IMR-90 (cell line): ENCODE measurements at regions not wholly inside any gene's neighbourhood (a gene's known extent, or its start where the extent isn't known, plus 50 kb on each side); places are given as distances from the start of the nearest gene placed in this dataset.
A peak's percentile ranks its signal among the peaks of the same experiment; 100 is the strongest.

Source experiments
- ATAC-seq: fragments of 200-7000 bp; cut with Tn5 transposase; 2 replicates; pipeline ENCODE4 v1.9.1; 2020; ENCODE audit warnings: low read depth, mild to moderate bottlenecking, moderate library complexity
- BruUV-seq: library from RNA; stranded (reverse); fragments of 400-500 nt; replicated peaks from 2 replicates; lab custom pipeline; 2021; lab: Mats Ljungman, UMichigan
- CTCF ChIA-PET: fragments of 300-600 bp; formaldehyde crosslinking; extraction: SDS; loops from one replicate; lab custom pipeline; 2021; ENCODE audit warnings: antibody characterized with exemption; lab: Yijun Ruan, JAX
- POLR2A ChIA-PET: fragments of 300-600 bp; sonication (Branson Sonifier 250); formaldehyde crosslinking; loops from one replicate; lab custom pipeline; 2022; ENCODE audit warnings: antibody characterized with exemption; ENCODE audit not compliant: unreplicated experiment; lab: Charles Lee
- DNase-seq: peaks from one replicate; pipeline ENCODE4 v3.0.0; 2013
- H2AFZ ChIP-seq: replicated peaks from 2 replicates; pipeline ENCODE3; 2013; ENCODE audit warnings: low read length, mild to moderate bottlenecking; ENCODE audit not compliant: poor library complexity
- H2AK5ac ChIP-seq: 2 replicates; pipeline ENCODE4 v1.6.1; 2013; ENCODE audit warnings: low read depth, low read length, inconsistent platforms
- H2AK9ac ChIP-seq: replicated peaks from 2 replicates; pipeline ENCODE3; 2013; ENCODE audit warnings: mild to moderate bottlenecking, low read depth, low read length, moderate library complexity; ENCODE audit not compliant: poor library complexity
- H2BK120ac ChIP-seq: 2 replicates; pipeline ENCODE4 v1.6.1; 2013; ENCODE audit warnings: low read depth, low read length, inconsistent platforms
- H2BK15ac ChIP-seq: 3 replicates; pipeline ENCODE4 v1.6.1; 2013; ENCODE audit warnings: low read depth, low read length, inconsistent platforms
- H2BK20ac ChIP-seq: 2 replicates; pipeline ENCODE4 v1.6.1; 2013; ENCODE audit warnings: low read depth, mild to moderate bottlenecking, inconsistent platforms, low read length, moderate library complexity
- H2BK5ac ChIP-seq: 2 replicates; pipeline ENCODE4 v1.6.1; 2013; ENCODE audit warnings: mild to moderate bottlenecking, low read depth, low read length, inconsistent platforms; ENCODE audit not compliant: poor library complexity, severe bottlenecking
- H3K14ac ChIP-seq: replicated peaks from 2 replicates; pipeline ENCODE4 v1.6.1; 2013; ENCODE audit warnings: low read depth, low read length, inconsistent platforms
- H3K18ac ChIP-seq: 2 replicates; pipeline ENCODE4 v1.6.1; 2013; ENCODE audit warnings: low read depth, low read length, control low read depth
- H3K23ac ChIP-seq: 2 replicates; pipeline ENCODE4 v1.6.1; 2013; ENCODE audit warnings: low read depth, low read length, inconsistent platforms
- H3K27ac ChIP-seq: 2 replicates; pipeline ENCODE4 v1.5.1; 2013; ENCODE audit warnings: mild to moderate bottlenecking, control low read depth, low read length; ENCODE audit not compliant: insufficient read depth
- H3K27me3 ChIP-seq: 2 replicates; pipeline ENCODE4 v1.6.1; 2013; ENCODE audit warnings: low read length; ENCODE audit not compliant: control insufficient read depth, insufficient read depth
- H3K36me3 ChIP-seq: 2 replicates; pipeline ENCODE4 v1.6.1; 2013; ENCODE audit warnings: low read length, mixed read lengths; ENCODE audit not compliant: control insufficient read depth, insufficient read depth
- H3K4ac ChIP-seq: 2 replicates; pipeline ENCODE4 v1.6.1; 2013; ENCODE audit warnings: low read depth, low read length, inconsistent platforms
- H3K4me1 ChIP-seq: 2 replicates; pipeline ENCODE4 v1.6.1; 2013; ENCODE audit warnings: low read length, mixed read lengths; ENCODE audit not compliant: control insufficient read depth, insufficient read depth
- H3K4me2 ChIP-seq: 2 replicates; pipeline ENCODE4 v1.6.1; 2013; ENCODE audit warnings: low read depth, mild to moderate bottlenecking, control low read depth, low read length, moderate library complexity
- H3K4me3 ChIP-seq: 2 replicates; pipeline ENCODE4 v1.5.1; 2013; ENCODE audit warnings: low read depth, mild to moderate bottlenecking, control low read depth, low read length, moderate library complexity; ENCODE audit not compliant: insufficient read depth
- H3K56ac ChIP-seq: 2 replicates; pipeline ENCODE4 v1.6.1; 2013; ENCODE audit warnings: low read length, inconsistent platforms; ENCODE audit not compliant: insufficient read depth; ENCODE audit errors: extremely low read depth
- H3K79me1 ChIP-seq, 2 experiments: 2 replicates each; pipeline ENCODE4 v1.6.1; 2013; ENCODE audit warnings: low read length in 2 of 2, inconsistent platforms in 1 of 2, low read depth in 1 of 2
- H3K9ac ChIP-seq: 2 replicates; pipeline ENCODE4 v1.6.1; 2013; ENCODE audit warnings: low read depth, low read length, control low read depth
- H3K9me1 ChIP-seq: 2 replicates; pipeline ENCODE4 v1.6.1; 2013; ENCODE audit warnings: low read length, inconsistent platforms; ENCODE audit not compliant: insufficient read depth
- H3K9me3 ChIP-seq: 2 replicates; pipeline ENCODE4 v1.6.1; 2013; ENCODE audit warnings: low read length; ENCODE audit not compliant: control insufficient read depth, insufficient read depth
- H4K20me1 ChIP-seq: 2 replicates; pipeline ENCODE4 v1.6.1; 2013; ENCODE audit warnings: low read length, inconsistent platforms; ENCODE audit not compliant: insufficient read depth
- H4K5ac ChIP-seq: 2 replicates; pipeline ENCODE4 v1.6.1; 2013; ENCODE audit warnings: mild to moderate bottlenecking, low read depth, low read length, control low read depth
- H4K8ac ChIP-seq, 2 experiments: 2 replicates each; pipeline ENCODE4 v1.6.1; 2013; ENCODE audit warnings: low read depth in 2 of 2, low read length in 2 of 2, control low read depth in 1 of 2, inconsistent platforms in 1 of 2
- H4K91ac ChIP-seq: 2 replicates; pipeline ENCODE4 v1.6.1; 2013; ENCODE audit warnings: low read depth, low read length, inconsistent platforms; ENCODE audit not compliant: insufficient read depth
- BHLHE40 ChIP-seq: fragments of 150-350 bp; IDR thresholded peaks from 2 replicates; pipeline ENCODE4 v1.6.1; 2016; ENCODE audit warnings: mild to moderate bottlenecking, low read depth, low read length
- CEBPB ChIP-seq: IDR thresholded peaks from 2 replicates; pipeline ENCODE4 v1.6.1; 2012; ENCODE audit warnings: low read depth, low read length, improper control_type of control experiment
- CHD1 ChIP-seq: IDR thresholded peaks from 2 replicates; pipeline ENCODE4 v1.6.1; 2012; ENCODE audit warnings: low read depth, low read length, improper control_type of control experiment
- CTCF ChIP-seq: conservative IDR thresholded peaks from 2 replicates; pipeline ENCODE4 v1.5.1; 2012; ENCODE audit warnings: mild to moderate bottlenecking, low read depth, low read length, improper control_type of control experiment
- ELK1 ChIP-seq: fragments of 150-350 bp; IDR thresholded peaks from 2 replicates; pipeline ENCODE4 v1.6.1; 2016; ENCODE audit warnings: low read depth, mild to moderate bottlenecking, low read length, moderate library complexity, borderline replicate concordance
- FOS ChIP-seq: fragments of 150-350 bp; IDR thresholded peaks from 2 replicates; pipeline ENCODE4 v1.6.1; 2016; ENCODE audit warnings: low read depth, low read length
- MAFK ChIP-seq: IDR thresholded peaks from 2 replicates; pipeline ENCODE4 v1.6.1; 2012; ENCODE audit warnings: low read depth, low read length, improper control_type of control experiment
- MAZ ChIP-seq: IDR thresholded peaks from 2 replicates; pipeline ENCODE4 v1.6.1; 2012; ENCODE audit warnings: low read depth, mild to moderate bottlenecking, low read length, improper control_type of control experiment, moderate library complexity, borderline replicate concordance
- MXI1 ChIP-seq: IDR thresholded peaks from 2 replicates; pipeline ENCODE4 v1.6.1; 2012; ENCODE audit warnings: low read depth, mild to moderate bottlenecking, low read length, moderate library complexity, borderline replicate concordance
- NFE2L2 ChIP-seq: fragments of 150-350 bp; IDR thresholded peaks from 2 replicates; pipeline ENCODE4 v1.6.1; 2016; ENCODE audit warnings: low read depth, mild to moderate bottlenecking, low read length
- POLR2A ChIP-seq: IDR thresholded peaks from 2 replicates; pipeline ENCODE4 v1.6.1; 2012; ENCODE audit warnings: mild to moderate bottlenecking, low read depth, low read length
- RAD21 ChIP-seq: IDR thresholded peaks from 2 replicates; pipeline ENCODE4 v1.6.1; 2012; ENCODE audit warnings: low read length, improper control_type of control experiment
- RCOR1 ChIP-seq: IDR thresholded peaks from 2 replicates; pipeline ENCODE4 v1.6.1; 2012; ENCODE audit warnings: mild to moderate bottlenecking, low read length, improper control_type of control experiment; ENCODE audit not compliant: insufficient replicate concordance
- RFX5 ChIP-seq: IDR thresholded peaks from 2 replicates; pipeline ENCODE4 v1.8.0; 2012; ENCODE audit warnings: low read depth, mild to moderate bottlenecking, low read length, moderate library complexity
- SMC3 ChIP-seq: fragments of 150-350 bp; IDR thresholded peaks from 2 replicates; pipeline ENCODE4 v1.6.1; 2016; ENCODE audit warnings: low read depth, mild to moderate bottlenecking, antibody characterized with exemption, low read length, moderate library complexity
- WGBS, 2 experiments: methylation state at CpG; one replicate each; pipeline versions ENCODE4 v1.1.5 to v1.1.7; 2013; ENCODE audit warnings: missing lambda C conversion rate in 2 of 2; ENCODE audit not compliant: insufficient read length in 1 of 2; ENCODE audit errors: extremely low coverage in 2 of 2; 5-methylcytosine and 5-hydroxymethylcytosine counted together
- dilution Hi-C: fragments of 300-500 bp; cut with HindIII; formaldehyde crosslinking; loops from one replicate; pipeline ENCODE4 v1.14.3; 2018; ENCODE audit warnings: low sequenced_read_pairs; ENCODE audit not compliant: unreplicated experiment
- in situ Hi-C: fragments of 300-500 bp; cut with MboI; formaldehyde crosslinking; loops from 3 replicates; pipeline ENCODE4 v1.14.3; 2019; ENCODE audit warnings: low sequenced_read_pairs, inconsistent platforms, mixed read lengths
- intact Hi-C: fragments of 100-400 bp; cut with micrococcal nuclease; formaldehyde crosslinking; loops from 2 replicates; pipeline ENCODE4 v1.10.0; 2022
- TF ChIP-seq, protein P1 (sequence below): fragments of 150-350 bp; IDR thresholded peaks from 2 replicates; pipeline ENCODE4 v1.6.1; 2017; ENCODE audit warnings: mild to moderate bottlenecking, antibody characterized with exemption, low read length, low read depth

DNA sequence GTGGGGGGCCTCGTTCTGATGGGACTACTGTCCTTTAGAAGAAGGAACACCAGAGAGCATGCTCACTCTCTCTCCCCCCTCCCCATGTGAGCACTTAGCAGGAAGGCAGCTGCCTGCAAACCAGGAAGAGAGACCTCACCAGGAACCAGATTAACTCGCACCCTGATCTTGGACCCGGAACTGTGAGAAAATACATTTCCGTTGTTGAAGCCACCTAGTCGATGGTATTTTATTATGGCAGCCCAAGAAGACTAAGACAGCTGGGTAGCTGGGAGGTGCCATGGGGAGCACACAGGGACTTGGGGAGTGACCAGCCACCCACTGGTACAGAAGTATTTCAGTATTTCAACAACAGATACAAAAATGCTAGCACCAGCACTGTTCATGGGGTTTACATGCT lies 59.0 kb downstream of the VCPKMT start:
- WGBS, 2 experiments = 90% methylated on average over 2 of the region's 5 CpGs; no CpG with 5 or more reads in 1 of the 2 experiments
- H2BK15ac ChIP-seq = no peak overlapping the region
- no peak overlapping the region for H3K14ac ChIP-seq
- no peak for TF ChIP-seq CEBPB
- no peak for TF ChIP-seq RFX5
- TF ChIP-seq RCOR1 = no peak
- no peak for TF ChIP-seq BHLHE40
- TF ChIP-seq MAFK = no peak
- no peak for TF ChIP-seq CHD1
- no peak for TF ChIP-seq MAZ
- no peak for TF ChIP-seq ELK1
- TF ChIP-seq NFE2L2 = no peak
- no peak for TF ChIP-seq POLR2A
- TF ChIP-seq, protein P1, sequence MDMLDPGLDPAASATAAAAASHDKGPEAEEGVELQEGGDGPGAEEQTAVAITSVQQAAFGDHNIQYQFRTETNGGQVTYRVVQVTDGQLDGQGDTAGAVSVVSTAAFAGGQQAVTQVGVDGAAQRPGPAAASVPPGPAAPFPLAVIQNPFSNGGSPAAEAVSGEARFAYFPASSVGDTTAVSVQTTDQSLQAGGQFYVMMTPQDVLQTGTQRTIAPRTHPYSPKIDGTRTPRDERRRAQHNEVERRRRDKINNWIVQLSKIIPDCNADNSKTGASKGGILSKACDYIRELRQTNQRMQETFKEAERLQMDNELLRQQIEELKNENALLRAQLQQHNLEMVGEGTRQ = no peak
- no peak for TF ChIP-seq CTCF
- TF ChIP-seq SMC3 = no peak
- no peak for TF ChIP-seq RAD21
- no peak for TF ChIP-seq FOS
- TF ChIP-seq MXI1 = no peak
- no peak overlapping the region for H2AFZ ChIP-seq
- no peak overlapping the region for H3K27ac ChIP-seq
- no peaks in the 10 kb centered on the region for H4K20me1 ChIP-seq
- H3K4me2 ChIP-seq = no peak overlapping the region
- H2AK9ac ChIP-seq = no peak overlapping the region
- peaks cover 0 to 5% of the 10 kb centered on the region in 2 experiments; a peak in 2 of 4 replicates for H3K79me1 ChIP-seq
- in situ Hi-C loops (no loop called here), intact Hi-C loops (no loop called here), dilution Hi-C loops (no loop called here)
- H3K4me1 ChIP-seq = peaks cover 26% of the 10 kb centered on the region
- no peak overlapping the region for H4K8ac ChIP-seq
- ChIA-PET CTCF (no interaction called here), POLR2A (no interaction called here)
- no peak overlapping the region for H3K9ac ChIP-seq
- peaks cover 26% of the 10 kb centered on the region for H3K9me1 ChIP-seq
- no peak overlapping the region for H2BK120ac ChIP-seq
- peak overlapping the region; percentile 24; the same call in 1 of the 2 replicates for H2AK5ac ChIP-seq
- no peaks in the 10 kb centered on the region for H3K36me3 ChIP-seq
- H3K4me3 ChIP-seq = no peak overlapping the region
- no peak overlapping the region for H3K18ac ChIP-seq
- no peak overlapping the region for H2BK5ac ChIP-seq
- H3K4ac ChIP-seq = peak overlapping the region; percentile 6
- no peak for ATAC-seq
- no peak overlapping the region for H2BK20ac ChIP-seq
- no peaks in the 10 kb centered on the region for H3K9me3 ChIP-seq
- BruUV-seq = no TSS peak
- no peak overlapping the region for H3K56ac ChIP-seq
- no peak for DNase-seq
- H4K91ac ChIP-seq = no peak overlapping the region
- no peak overlapping the region for H3K23ac ChIP-seq
- no peaks in the 10 kb centered on the region for H3K27me3 ChIP-seq
- no peak overlapping the region for H4K5ac ChIP-seq
